RPMI7951 (cell line): ENCODE measurements at regions not wholly inside any gene's neighbourhood (a gene's known extent, or its start where the extent isn't known, plus 50 kb on each side); places are given as distances from the start of the nearest gene placed in this dataset.
"Not testable (repeated sequence)": the region's sequence is repeated elsewhere in the genome, so short reads cannot be mapped to it uniquely, and the experiment has no call there.

Experiments used
- DNase-seq: peaks from one replicate; pipeline ENCODE4 v3.0.0-alpha.2; 2012; ENCODE audit warnings: low read depth

DNA sequence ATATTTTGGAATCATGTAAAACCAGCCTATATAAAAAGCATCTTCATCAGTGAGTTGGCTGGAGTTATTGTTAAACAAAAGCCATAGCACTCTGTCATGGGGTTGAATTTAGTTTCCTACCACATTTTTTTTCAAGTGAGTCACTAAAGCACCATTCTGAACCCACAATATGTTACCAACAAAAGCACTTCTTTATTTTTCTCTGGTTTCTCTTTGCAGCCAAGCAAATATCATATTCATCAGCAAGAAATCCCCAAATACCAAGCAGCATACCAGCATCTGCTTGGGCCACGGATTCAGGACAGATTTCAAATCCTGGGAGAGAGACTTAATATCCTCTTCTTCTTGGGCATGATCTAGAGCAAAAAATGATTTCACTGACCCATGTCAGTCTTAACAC lies 441.4 kb downstream of the BCKDHB start:
- peak; percentile 72 for DNase-seq

DNA sequence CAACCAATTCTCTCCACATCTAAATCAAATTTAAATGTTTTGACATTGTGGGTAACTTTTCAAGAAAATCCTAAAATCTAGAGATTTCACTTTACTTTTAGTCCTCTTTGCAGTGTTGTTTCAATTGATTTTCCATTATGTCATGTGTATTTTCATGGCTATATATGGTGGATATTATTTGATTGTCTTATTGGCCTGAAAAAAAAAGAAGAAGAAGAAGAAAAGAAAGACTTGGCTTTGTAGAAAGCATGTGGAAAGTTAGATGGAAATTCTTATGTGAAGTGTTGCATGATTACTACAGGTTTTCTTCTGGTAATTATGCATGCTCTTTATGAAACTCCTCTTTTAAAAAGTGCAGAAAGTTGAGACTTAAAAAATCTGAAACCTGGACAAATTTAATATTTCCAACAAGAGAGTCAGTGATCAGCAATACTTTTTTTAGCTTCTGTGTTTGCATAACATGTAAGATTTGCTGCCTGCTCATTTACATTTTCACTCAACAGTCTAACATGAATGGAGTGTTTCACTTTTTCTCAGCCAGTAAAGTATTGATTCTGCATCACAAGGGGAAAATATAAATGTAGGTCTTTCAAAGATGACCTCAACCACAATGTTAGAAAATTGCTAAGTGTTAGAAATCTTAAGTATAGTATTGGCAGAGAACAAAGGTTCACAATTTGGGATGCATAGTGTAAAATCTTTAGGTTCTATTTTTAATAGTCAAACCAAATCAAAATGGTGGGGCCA lies 438.7 kb downstream of the BCKDHB start:
- no peak for DNase-seq

DNA sequence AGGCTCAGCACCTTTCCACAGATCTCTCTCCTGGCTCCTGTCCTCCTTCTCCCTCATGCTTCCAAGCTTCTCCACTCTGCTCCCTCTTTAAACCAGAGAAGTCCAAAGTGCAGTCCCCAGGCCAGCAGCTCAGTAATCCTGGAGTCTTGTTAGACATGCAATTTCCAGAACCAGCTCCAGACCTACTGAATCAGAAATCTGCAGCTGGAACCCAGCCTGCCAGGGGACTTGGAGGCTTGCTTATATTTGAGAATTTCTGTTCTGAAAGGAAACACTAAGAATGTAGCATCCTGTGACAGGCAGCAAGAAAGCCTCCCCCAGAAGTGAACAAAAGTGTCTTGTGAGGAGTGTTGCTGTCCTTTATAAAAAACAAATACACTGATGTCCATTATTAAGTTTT lies 438.1 kb downstream of the BCKDHB start:
- DNase-seq: no peak

DNA sequence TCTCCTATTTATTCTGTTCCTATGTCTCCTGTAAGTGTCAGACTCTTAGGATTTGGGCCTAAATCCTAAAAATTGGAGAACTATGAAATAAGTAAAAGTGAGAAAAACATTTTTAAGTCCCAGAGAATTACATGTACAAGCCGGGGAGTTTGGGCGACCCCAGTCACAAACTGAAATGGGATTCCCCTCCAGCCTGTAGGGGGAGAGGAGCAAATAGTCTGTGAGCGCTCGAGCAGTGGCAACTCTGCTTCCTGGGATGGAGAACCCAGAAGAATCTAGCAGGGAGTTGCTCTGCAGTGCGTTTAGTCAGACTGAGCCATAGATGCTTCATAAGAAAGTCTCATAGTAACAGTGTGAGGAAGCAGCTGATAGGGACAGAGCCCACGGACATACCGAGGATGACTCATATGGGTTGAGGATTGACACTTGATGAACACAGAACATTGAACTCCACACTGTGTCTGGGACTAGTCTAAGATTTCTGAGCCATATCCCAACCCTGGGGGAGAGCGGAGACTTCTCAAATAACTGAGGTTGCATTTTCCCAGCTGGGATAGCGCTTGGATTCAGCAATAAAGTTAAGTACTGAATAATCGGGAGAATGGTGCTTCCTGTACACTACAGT lies 437.2 kb downstream of the BCKDHB start:
- DNase-seq: peak; percentile 91

DNA sequence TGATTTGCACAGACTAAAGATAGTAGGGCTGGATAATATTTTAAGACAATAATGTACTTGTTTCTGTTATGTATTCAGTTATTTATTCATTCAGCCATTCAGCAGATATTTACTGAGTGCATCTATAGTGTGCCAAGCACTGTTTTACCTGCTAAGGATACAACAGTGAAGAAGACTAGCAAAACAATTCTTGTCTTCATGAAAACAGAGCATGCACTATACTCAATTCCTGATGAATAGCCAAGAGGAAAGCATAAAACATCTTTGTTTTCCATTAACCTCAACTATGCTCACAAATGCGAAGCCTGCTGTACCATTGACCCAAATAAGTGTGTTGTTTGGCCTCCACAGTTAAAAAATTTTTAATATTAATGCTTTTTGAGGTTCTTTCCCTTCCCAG lies 436.7 kb downstream of the BCKDHB start:
- DNase-seq: no peak

DNA sequence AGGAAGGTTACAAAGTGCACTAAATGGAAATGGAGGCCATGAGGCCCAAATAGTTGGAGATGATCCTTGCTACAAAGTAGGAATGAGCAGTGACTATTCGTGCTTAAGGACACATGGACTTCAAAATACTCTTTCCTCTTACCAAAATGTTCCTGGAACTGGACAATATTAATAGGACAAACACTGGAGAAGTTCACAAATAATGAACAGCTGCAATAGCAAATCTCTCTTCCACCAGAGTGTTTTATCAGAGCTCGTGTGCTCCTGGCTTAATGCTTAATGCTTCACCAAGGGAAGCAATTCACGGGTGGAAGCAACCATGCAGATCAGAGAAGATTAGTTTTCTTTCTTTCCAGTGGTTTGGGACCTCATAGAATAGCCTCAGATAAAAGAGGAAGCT lies 435.4 kb downstream of the BCKDHB start:
- DNase-seq: no peak

DNA sequence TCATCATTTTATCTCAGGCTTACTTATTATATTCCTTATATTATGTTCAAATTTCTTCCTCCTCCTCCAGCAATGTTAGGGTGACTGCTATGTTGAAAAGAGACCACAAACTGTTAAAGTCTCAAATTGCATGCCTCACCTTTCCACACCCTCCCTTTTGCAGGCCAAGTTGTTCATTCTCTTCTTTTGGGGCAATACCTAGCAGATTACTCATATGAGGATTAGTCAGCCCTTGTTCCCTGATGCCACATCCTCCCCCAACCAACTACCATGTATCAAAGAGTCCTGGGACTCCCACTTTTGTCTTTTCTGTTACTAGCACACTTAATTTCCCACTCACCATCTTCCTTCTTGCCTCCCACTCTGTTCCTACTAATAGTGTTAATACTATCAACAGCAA lies 434.7 kb downstream of the BCKDHB start:
- DNase-seq: peak; percentile 89

DNA sequence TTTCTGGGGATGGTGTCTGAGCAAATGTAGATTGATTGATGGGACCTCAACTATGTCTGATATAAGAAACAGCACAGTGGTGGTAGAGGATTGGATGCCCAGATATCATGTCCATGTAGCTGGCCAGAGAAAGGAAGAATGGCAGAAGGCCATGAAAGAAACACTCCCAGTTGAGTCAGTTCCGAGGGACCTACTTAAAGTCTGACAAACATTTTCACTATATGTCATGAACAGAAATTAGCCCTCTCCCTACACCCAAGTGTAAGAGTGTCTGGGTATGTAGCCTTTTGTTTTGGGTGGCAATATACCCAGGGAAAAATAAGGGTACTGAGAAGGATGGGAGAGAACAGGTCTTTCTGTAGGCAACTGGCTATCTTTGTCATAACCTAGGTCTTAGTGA lies 434.2 kb downstream of the BCKDHB start:
- peak; percentile 22 for DNase-seq

DNA sequence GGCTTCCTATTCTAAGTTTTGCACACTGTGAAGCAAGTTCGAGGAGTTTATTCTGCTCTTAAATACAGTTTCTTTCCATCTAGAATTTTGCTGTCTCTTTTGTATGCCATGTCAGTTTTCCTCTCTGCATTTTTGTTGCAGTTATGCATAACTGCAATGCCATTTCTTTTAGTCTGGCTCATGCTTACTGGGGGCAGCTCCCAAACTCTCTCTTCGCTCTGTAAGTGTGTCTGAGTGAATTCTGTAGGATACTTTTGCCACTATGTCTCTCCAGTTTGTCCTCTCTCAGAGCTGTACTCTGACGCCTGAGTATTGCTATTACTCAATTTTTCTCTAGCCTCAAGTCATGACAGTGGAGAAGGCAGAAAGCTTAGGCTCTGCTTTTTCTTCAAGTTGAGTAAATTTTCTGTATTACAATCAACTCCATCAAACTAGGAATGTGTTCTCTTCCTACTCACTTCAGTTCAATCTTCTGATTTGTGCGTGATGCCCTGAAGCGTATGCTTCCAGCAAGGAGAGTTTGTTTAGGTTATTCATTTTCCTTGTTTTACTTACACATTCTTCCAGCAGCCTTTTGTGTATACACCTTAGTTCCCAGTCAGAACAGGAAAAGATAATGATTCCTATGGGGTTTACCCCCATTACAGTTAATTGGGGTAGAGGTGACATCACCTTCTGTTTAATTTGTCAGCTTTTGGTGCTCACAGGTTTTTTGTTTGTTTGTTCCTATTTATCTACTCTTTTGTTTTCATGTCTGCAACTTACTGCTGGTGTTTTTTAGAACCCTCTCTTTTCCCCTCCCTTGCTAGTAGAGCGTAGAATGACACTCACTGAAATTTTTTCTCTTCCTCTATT lies 430.9 kb downstream of the BCKDHB start:
- DNase-seq: no peak

DNA sequence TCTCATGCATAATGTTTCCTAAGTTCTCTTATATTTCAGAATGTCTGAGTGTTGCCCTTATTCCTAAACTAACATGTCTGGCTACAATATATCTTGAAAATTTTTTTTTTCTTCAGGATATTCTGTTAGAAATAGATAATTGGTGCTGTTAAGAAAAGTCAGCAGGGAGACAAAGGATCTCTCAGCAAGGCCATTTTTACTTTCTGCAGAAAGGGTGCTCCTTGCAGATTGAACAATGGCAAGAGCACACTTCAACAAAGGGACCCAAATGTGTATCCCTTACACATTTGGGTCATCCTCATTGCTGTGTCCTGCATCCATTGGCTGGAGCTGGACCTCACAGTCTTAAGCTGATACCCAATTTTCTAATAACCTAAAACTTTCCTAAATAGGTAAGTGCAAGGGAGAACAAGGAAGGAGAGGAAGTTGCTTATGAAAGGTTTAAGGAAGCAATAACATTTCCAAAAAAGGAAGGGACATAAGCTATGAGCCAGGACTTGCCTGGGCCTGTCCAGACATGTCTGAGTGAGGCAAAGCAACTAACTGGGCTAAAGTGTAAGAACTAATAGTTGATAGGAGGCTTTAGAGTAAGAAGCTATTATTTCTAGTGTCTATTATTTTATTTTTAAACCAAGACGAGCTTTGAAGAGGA lies 429.6 kb downstream of the BCKDHB start:
- no peak for DNase-seq

DNA sequence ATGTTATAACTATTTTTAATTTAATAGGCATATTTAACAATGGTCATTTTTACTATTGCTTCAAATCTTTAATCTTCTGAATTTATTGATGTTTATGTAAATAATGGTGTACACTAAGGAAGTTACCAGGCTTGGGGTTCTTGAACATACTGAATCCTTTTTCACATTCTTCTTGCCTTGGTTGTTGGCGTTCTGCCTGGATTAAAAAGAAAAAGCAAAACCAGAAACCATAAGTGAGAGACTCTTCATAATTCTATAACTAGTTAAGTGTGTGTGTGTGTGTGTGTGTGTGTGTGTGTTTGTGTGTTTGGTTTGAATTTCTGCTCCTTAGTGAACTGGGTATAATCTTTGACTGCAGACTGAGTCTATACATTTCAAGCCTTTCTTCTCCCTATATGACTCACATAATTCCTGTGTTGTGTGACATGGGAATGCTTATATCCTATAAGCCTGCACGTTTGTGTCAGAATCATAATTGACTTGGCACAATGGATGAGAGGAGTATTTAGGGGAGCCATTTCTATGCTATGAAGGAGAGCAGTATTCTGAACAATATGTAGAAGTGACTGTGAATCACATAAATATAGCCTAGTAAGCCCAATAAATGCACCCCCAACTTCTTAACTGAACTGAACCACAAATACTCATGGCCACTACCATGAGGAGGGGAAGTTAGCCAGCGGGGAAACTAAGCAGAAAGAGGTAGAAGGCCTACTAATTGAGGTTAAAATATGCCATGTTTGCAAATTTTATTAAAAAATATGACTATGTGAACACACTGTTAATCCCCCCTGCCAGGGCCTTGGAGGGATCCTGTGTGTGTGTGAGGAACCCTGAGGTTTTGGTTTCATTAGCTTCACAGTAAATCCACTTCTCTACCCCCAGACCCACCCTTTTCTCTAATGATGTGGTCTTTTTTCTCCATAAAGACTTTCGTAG lies 425.5 kb downstream of the BCKDHB start:
- no peak for DNase-seq

DNA sequence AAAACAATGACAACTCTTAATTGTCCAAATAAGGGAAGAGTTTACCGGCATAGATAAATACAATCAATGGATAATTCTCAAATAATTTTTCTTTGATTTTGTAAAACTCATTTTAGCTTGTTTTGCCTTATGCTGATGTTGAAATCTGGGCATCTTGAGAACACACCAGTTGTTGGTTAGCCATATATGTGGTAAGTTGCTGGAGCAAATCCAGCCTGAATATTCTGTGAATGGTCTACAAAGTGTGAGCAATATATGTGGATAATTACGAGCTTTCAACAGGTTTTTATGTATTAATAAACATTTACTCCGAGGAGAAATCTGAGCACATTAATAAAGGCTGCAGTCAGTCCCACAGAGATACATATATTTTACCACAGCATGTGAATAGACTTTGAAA lies 423.6 kb downstream of the BCKDHB start:
- no peak for DNase-seq

DNA sequence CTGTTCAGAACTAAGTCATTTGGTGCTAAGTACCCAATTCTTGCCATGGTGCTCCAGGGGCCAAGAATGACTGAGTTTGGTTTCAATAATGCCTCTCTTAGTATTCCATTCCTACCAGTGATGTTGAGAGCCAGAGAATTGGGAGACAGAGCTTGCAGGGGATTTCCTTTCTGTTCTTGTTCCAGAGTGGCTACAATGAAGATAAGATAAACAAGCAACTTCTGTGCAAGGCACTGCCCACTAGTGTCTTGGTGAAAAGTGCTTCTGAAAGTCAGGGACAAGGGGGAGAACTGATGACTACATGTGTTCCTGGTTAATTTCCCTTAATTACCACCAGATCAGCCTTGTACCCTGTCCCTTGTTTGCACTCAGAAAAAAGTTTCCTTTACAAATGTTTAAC lies 421.6 kb downstream of the BCKDHB start:
- no peak for DNase-seq

DNA sequence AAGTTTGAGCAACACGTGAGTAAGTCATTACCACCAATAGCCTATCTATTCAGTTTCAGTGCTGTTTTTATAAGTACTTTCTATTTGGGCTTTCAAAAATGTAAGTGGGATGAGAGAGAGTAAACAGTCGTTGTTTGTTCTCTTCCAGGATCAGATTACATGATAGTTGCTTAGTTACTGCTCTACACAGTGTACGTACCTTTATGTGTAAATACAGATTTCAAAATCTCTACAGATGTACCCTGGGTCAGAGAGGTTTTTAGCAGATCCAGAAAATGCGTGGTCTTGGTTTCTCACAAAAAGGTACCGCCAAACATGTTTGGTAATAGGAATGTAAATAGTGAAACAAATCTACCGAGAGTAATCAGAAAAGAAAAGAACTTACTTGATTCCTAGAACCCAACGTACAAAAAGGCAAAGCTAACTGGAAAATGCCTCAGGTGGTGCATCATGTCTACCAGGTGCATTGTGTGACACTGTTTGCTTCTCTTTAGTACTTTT lies 421.1 kb downstream of the BCKDHB start:
- no peak for DNase-seq

DNA sequence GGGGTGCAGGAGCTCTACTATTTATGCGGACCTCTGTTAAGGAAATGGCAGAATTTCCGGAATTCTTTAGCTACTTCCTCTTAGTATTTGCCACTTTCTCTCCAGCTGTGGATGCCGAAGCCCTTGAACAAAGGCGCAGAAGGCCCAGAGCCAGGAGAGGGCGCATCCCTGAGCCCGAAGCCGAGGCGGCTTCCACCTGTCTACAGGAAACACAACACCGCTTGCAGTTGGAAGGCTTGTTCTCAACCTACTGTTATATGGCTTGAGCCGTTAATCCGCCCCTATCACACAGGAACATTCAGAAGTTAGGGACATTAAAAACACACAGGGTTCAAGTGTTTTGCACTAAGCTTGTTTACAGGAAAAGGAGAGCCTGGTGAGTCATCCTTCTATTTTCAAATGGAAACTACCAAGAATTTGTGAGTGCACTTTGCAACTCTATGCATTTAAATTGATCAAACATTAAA lies 417.1 kb downstream of the BCKDHB start:
- DNase-seq: peak; percentile 23

DNA sequence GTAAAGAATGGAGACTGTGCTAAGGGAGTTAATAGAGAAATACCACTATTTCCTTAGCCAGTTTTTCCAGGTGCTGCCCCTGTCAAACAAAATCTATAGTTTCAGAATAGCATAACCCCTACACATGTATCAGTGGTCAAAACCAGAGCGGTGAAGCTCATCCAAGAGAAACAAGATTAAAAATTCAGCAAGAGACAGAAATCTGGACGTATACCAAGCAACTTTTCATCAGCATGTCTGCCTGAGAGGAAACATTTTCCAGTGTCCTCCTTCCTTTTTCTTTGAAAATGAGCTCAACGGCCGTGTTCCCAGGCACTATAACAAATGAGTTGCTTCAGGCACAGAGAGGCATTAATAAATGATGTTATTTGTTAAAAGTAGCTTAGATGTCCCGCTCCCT lies 416.5 kb downstream of the BCKDHB start:
- no peak for DNase-seq

DNA sequence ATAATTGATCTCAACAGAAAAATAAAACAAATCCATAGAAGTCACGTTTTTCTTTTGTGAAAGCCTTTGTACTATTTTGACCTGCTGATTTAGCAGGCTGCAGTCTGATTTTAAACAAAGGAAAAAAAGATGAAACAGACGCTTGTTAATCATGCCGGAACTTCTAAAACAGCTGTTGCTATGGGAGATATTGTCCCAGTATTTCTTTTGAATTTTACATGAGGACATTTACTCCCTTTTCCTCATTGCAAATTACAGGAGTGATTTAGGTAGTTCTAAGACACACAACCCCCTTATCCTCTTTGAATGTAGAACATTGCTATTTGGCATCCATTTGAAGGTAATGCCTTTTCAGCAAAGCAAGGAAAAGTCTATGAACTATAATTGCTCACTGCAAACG lies 416.1 kb downstream of the BCKDHB start:
- no peak for DNase-seq

DNA sequence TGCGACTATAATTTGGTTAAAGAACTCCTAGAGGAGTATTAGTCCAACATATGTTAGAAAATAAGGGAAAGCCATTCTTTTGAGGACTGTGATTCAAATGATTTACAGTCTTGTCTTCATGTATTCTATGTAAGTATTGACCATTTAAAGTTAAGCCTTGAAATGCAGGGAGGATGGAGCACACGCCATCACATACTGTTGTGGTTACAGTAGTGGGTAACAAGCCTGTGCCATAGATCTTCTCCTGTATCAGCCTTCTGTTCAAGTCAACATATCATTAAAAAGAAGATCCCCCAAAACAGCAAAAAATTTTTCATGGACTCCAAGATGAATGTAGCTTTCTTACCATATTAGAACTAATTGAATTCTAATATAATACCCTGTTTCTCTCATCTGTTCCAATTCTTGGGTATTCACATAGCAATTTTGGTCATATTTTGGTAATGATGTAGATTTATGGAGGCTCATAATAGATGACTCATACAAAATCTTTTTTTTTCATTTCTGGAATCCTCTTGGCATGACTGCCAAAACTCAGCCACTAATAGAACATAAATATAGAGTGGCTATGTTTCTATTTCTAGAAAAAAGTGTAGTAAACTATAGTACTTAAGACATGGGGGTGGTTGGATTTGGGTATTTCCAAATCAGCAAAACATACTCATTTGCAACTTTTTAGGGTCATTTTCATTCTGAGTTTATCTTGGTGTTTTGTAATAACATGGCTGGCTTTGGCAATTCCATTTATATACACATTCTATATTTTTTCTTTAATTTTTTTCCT lies 413.5 kb downstream of the BCKDHB start:
- DNase-seq: no peak

DNA sequence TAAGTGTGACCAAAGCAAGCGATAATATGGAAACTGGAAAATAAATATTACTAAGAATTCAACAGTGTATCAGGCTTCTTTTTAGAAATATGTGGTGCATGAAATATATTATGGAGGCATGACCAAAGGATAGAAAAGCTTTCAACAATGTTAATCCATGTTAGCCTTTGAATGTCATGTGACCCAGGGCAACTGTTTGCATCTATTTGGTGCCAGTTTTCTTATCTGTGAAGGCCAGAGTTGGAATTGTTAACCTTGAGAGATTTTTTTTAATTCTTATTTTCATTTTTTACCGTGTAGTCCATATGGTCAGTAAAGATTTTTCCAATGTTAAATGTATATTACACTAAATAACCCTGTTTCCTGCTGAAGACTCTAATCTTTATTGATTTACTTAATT lies 411.1 kb downstream of the BCKDHB start:
- no peak for DNase-seq

DNA sequence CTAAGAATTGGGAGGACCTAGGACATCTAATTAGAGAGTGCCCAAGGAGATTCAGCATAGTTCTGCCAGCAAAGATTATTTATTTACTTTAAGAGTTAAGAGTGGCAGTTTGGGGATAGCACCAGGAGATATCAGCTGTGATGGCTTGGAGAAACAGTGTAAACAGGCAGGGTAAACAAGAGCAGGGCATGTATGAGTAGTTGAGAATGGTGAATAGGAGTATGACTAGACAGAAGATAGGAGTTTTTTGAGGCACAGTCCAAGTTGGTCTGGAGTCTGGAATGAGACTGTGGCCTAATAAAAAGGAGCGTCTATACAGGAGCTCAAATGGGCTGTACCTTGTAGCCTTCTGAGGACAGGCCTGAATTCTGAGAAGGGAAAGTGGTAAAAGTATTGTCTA lies 404.1 kb downstream of the BCKDHB start:
- DNase-seq: not testable (repeated sequence)
